ENCODE measurements at regions not wholly inside any gene's neighbourhood (a gene's known extent, or its start where the extent isn't known, plus 50 kb on each side); places are given as distances from the start of the nearest gene placed in this dataset.
"Not testable (repeated sequence)": the region's sequence is repeated elsewhere in the genome, so short reads cannot be mapped to it uniquely, and the experiment has no call there.

- no peak for DNase-seq
Measured at GRCh38 chr12:7591531-7591930, 74.2 kb downstream of the APOBEC1 start.

GRCh38 chr12:7590085-7590484 is 75.6 kb downstream of the APOBEC1 start:
- not testable (repeated sequence) for DNase-seq

DNA sequence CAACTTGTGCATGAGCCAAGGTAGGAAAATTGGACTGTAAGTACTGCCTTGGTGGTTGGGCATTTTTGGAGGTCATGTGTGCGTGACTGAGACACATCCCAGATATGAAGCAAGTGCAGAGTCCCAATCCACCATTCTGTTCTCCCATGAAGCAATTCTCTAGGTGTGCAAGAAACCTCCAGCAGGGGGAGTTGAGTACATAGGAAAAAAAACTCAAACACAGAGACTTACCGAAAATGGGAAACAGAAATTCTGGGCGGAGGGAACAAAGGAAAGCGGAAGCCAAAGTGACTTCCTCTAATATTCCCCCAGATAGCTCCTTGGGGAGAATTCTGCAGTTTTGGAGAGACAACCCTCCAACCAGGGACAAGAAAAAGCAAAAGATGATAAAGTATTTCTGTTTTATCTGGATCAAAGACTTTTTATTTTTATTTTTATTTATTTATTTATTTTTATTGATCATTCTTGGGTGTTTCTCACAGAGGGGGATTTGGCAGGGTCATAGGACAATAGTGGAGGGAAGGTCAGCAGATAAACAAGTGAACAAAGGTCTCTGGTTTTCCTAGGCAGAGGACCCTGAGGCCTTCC is 76.9 kb downstream of the APOBEC1 start:
- peak; percentile 46 for DNase-seq

DNA sequence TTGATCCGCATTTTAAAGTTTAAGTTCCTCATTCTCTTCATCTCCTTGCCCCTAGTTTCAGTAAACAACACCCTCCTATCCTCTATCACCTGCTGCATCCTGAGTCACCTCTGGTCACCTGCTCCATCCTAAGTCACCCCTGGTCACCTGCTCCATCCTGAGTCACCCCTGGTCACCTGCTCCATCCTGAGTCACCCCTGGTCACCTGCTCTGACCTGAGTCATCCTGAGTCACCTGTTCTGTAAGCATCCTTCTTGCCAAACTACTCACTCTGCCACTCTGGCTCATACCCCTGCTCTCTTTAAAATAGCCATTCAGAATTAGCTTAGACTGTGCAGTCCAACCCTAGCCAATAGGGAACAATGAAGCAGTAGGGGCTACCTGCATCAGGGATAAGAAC is 80.6 kb upstream of the CD163 start:
- not testable (repeated sequence) for DNase-seq

DNA sequence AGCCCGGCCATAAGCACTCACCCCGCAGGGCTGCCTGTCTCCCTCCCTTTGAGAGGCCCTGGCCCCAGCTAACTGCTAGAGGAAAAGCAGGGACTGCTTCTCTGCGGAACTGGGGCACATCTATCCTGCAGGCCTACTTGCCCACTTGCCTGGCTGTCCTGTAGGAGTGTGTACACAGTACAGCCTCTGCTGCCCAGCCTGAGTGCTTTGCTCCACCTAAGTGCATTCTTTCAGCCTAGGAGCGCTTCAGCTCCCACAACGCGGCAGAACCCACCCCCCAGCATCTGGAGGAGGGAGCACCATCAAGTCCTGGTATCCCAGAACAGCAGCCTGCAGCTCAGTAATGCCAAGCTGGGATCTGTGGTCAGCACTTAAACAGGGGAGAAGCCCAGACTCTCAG is 79.9 kb upstream of the CD163 start:
- DNase-seq: no peak

GRCh38 chr12:7582796-7583195 is 79.2 kb upstream of the CD163 start:
- DNase-seq: no peak

GRCh38 chr12:7581625-7582024 is 78.0 kb upstream of the CD163 start:
- no peak for DNase-seq

- DNase-seq: no peak
Measured at GRCh38 chr12:7581046-7581445, 77.5 kb upstream of the CD163 start.

DNA sequence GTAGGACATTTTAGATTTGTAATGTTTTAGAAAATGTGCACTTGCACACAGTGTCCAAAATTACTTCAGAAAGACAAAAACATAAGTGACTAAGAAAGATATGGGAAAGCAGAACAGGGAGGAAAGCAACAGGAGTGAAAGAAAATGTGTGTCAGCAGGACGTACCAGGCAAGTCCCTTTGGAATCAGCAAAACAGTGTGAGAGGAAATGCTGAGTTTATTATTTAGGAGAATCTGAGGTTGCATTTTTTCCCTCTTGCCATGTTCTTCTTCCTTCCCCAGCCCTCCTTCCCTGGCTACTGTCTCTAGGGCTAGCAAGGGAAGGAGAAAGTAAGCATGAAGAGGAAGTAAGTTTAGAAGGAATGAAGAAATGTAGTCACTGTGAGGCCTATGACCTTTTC is 67.7 kb upstream of the CD163 start:
- no peak for DNase-seq

- DNase-seq: no peak
Measured at GRCh38 chr12:7557227-7557626, 53.6 kb upstream of the CD163 start.

DNA sequence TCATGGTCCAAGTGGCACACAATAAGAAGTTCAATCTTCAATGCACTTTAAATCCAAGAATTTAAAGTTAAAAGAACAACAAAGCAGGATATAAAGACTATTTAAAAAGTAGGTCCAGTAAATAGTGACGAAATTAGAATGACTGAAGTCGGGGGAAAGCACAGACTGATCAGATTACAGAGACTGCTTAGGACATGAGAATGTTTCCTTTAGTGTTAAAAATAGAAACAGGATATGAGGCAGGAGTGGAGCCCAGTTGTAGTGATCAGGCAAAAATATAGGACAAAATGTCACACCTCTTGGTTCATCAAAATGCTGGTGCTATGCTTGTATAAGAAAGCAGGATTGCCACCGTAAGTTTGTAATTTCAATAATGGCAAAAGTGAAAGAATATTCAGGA is 52.2 kb upstream of the CD163 start:
- DNase-seq: no peak

DNA sequence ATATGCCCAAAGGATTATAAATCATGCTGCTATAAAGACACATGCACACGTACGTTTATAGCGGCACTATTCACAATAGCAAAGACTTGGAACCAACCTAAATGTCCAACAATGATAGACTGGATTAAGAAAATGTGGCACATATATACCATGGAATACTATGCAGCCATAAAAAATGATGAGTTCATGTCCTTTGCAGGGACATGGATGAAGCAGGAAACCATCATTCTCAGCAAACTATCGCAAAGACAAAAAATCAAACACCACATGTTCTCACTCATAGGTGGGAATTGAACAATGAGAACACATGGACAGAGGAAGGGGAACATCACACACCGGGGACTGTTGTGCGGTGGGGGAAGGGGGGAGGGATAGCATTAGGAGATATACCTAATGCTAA is 51.3 kb upstream of the CD163 start:
- DNase-seq: not testable (repeated sequence)

All from NCI-H69 (cell line).